ENCODE measurements at regions not wholly inside any gene's neighbourhood (a gene's known extent, or its start where the extent isn't known, plus 50 kb on each side); places are given as distances from the start of the nearest gene placed in this dataset.
"Not testable (repeated sequence)": the region's sequence is repeated elsewhere in the genome, so short reads cannot be mapped to it uniquely, and the experiment has no call there.

DNA sequence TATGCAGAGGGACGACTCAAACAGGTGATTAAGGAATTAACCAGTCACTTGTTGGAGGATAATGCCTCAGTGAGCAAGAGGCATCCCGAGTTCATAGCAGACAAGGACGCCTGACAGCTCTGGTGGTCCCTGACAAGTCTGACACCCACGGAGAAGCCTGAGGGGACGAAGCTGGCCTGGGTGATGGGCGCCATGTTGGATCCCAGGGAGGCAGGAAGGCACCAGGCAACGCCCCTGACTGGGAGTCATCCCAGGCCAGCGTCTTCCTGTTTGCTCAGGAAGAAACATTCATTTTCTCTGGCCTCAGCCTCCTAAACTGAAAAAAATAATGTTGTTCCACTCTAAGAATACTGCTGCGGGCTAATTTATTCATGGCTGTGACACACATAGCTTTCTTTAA is 92.1 kb upstream of the ATP8B1 start:
- ATAC-seq (ENCODE audit: poor library complexity) (no peak), DNase-seq (no peak)
- intact Hi-C loops (cut with DNase I): no loop called here

DNA sequence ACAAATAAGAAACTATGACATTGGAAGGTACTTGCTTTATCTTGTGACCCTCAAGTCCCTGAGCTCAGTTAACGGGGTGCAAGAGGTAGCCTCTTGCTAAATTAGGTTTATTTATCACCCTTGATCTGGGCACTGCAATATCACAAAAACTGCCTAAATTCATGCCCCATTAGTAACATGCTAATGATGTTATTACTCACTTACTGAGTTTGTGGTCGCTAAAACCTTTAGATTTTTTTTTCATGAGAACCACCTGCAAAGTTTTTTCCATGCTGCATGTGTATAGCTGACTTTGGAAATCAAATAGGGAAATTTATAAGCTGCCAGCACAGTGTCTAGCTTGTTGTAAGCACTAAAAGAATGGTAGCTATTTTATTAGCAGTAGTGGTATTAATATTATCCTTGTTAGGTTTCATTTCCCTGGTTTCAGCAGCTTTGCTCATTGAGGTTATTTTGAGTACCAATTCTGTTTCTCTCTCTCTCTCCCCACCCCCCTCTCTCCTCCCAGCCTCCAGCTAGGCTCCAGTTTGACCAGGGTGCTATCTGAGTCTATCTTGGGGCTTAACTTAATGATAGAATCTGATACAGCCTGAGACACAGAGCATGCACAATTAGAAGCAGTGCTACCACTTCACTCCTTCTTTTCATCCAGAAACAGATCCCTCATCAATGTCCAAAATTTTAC is 88.7 kb upstream of the ATP8B1 start:
- no peak for DNase-seq
- no peak for ATAC-seq (ENCODE audit: poor library complexity)
- intact Hi-C loops (cut with DNase I): no loop called here

- ATAC-seq (ENCODE audit: poor library complexity) (no peak), DNase-seq (no peak)
- intact Hi-C loops (cut with DNase I): no loop called here
Observed at GRCh38 chr18:57890266-57890665, 87.2 kb upstream of the ATP8B1 start.

DNA sequence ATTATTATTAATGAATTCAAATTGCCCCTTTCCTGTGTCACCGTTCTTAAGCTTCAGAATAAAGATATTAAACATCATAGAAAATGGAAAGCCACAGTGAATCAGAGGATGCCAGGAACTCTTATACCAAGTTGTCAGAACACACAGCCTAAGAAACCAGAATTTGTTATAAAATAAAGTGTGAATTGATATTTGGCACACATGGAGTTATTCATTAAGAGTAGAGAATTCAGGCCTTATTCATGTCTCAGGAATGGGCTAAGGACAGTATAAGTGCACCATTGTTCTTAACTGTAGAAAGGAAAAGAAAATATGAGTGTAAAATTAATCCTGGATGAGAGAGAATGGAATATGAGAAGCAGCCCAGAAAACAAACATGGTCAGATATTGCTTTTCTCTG is 86.7 kb upstream of the ATP8B1 start:
- ATAC-seq (ENCODE audit: poor library complexity) (no peak), DNase-seq (no peak)
- intact Hi-C loops (cut with DNase I): loop anchor here (10.0 kb wide), 1 partner anchor 245 kb away; no protein-coding TSS in a partner anchor

- ATAC-seq (ENCODE audit: poor library complexity): no peak
- no peak for DNase-seq
- intact Hi-C loops (cut with DNase I): loop anchor here (10.0 kb wide), 1 partner anchor 243 kb away; no protein-coding TSS in a partner anchor
Observed at GRCh38 chr18:57887543-57888383, 84.6 kb upstream of the ATP8B1 start.

DNA sequence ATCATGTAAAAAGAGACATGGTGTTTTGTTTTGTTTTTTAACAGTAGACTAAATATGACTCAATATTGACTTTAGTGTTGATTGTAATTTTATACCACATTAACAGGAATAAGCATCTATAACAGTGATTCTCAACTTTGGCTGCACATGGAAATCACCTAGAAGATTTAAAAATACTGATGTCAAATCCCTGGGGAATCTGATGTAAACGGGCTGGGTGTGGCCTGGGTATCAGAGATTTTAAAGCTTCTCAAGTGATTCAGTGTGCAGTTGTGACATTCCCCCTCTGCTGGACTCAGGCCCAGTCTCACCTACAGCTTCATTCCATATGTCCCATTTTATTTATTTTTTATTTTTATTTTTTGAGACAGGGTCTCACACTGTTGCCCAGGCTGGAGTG is 82.8 kb upstream of the ATP8B1 start:
- intact Hi-C loops (cut with DNase I): loop anchor here (10.0 kb wide), 1 partner anchor 241 kb away; no protein-coding TSS in a partner anchor
- no peak for ATAC-seq (ENCODE audit: poor library complexity)
- DNase-seq: no peak

DNA sequence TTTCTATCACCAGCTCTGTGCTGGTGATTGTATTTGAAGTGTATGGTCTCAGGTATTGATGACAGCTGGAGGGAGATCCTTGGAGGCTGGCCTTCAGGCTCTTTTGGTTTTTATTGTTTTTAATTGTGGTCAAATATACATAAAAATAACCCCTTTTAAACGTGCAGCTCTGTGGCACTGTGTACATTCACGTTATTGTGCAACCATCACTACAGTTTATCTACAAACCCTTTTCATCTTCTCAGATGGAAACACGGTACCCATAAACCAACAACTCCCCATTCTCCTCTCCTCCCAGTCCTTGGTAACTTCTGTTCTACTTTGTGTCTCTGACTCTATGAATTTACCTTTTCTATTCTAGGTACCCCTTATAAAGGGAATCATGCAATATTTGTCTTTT is 79.3 kb upstream of the ATP8B1 start:
- ATAC-seq (ENCODE audit: poor library complexity) (no peak), DNase-seq (no peak)
- intact Hi-C loops (cut with DNase I): loop anchor here (5.0 to 10.0 kb wide), 2 partner anchors 238 to 240 kb away; no protein-coding TSS in a partner anchor

- DNase-seq (peak; percentile 54), ATAC-seq (ENCODE audit: poor library complexity) (peak; percentile 92)
- intact Hi-C loops (cut with DNase I): loop anchor here (5.0 to 10.0 kb wide), 2 partner anchors 237 to 240 kb away; no protein-coding TSS in a partner anchor
Observed at GRCh38 chr18:57881818-57882413, 78.8 kb upstream of the ATP8B1 start.

DNA sequence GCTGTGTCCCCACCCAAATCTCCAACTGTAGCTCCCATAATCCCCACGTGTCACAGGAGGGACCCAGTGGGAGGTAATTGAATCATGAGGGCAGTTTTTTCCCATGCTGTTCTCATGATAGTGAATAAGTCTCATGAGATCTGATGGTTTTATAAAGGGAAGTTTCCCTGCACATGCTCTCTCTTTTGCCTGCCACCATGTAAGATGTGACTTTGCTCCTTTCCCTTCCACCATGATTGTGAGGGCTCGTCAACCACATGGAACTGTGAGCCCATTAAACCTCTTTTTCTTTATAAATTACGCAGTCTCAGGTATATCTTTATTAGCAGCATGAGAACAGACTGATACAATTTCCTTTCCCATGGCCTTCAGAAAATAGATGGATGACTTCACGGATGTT is 76.8 kb upstream of the ATP8B1 start:
- intact Hi-C loops (cut with DNase I): loop anchor here (5.0 to 10.0 kb wide), 2 partner anchors 235 to 242 kb away; no protein-coding TSS in a partner anchor
- DNase-seq; ATAC-seq (ENCODE audit: poor library complexity): not testable (repeated sequence)

DNA sequence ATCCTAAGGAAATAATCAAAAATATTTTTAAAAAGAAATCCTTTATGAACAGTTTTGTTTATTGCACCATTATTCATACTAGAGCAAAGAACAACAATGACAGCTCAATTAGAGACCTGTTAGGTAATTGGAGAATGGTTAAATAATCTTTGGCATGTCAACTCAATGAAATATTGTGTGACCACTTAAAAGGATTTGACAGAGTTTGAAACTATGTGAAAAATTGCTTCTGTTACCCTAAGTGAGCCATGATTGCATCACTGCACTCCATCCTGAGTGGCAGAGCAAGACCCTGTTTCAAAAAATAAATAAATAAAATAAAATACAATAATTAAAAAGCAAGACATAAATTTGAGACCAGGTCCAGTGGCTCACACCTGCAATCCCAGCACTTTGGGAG is 66.1 kb upstream of the ATP8B1 start:
- DNase-seq: no peak
- intact Hi-C loops (cut with DNase I): no loop called here

GRCh38 chr18:57866355-57866754 is 63.2 kb upstream of the ATP8B1 start:
- no peak for DNase-seq
- intact Hi-C loops (cut with DNase I): no loop called here
- ATAC-seq (ENCODE audit: poor library complexity): no peak

More for the DNA sequence above, 66.1 kb upstream of the ATP8B1 start:
- no peak for ATAC-seq (ENCODE audit: poor library complexity)

DNA sequence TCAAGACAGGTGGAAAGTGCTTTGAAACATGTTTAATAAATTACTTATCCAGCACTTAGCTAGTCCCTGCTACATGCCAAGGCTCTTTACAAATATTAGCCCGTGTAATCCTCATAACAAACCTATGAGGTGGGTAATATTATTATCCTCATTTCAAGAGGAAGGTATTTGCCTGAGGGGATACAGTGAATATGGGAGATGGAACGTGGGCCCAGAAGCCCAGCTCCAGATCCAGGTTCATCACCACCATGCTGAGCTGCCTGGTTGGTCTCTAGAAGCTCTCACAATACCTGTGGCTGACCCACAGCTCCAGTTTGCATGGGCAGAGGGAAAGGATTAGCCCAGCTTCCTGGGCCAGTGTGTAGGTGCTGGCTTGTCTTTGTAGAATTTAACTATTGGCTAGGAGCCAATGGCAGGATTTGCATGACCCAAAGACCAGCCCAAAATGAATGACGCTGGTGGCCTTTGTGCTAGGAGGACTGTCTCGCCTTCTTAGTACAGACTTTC is 61.6 kb upstream of the ATP8B1 start:
- no peak for DNase-seq
- no peak for ATAC-seq (ENCODE audit: poor library complexity)
- intact Hi-C loops (cut with DNase I): no loop called here

GRCh38 chr18:57863706-57864105 is 60.6 kb upstream of the ATP8B1 start:
- no peak for ATAC-seq (ENCODE audit: poor library complexity)
- intact Hi-C loops (cut with DNase I): no loop called here
- no peak for DNase-seq

- ATAC-seq (ENCODE audit: poor library complexity) (no peak), DNase-seq (no peak)
- intact Hi-C loops (cut with DNase I): no loop called here
Observed at GRCh38 chr18:57859314-57859713, 56.2 kb upstream of the ATP8B1 start.

- no peak for DNase-seq
- ATAC-seq (ENCODE audit: poor library complexity): no peak
- intact Hi-C loops (cut with DNase I): no loop called here
Observed at GRCh38 chr18:57856557-57857280, 53.6 kb upstream of the ATP8B1 start.

- intact Hi-C loops (cut with DNase I): no loop called here
- no peak for DNase-seq
- ATAC-seq (ENCODE audit: poor library complexity): no peak
Observed at GRCh38 chr18:57856128-57856527, 53.0 kb upstream of the ATP8B1 start.

- ATAC-seq (ENCODE audit: poor library complexity) (no peak), DNase-seq (no peak)
- intact Hi-C loops (cut with DNase I): no loop called here
Observed at GRCh38 chr18:57855551-57855950, 52.4 kb upstream of the ATP8B1 start.

GRCh38 chr18:57854726-57855125 is 51.6 kb upstream of the ATP8B1 start:
- intact Hi-C loops (cut with DNase I): no loop called here
- ATAC-seq (ENCODE audit: poor library complexity) (no peak), DNase-seq (no peak)

DNA sequence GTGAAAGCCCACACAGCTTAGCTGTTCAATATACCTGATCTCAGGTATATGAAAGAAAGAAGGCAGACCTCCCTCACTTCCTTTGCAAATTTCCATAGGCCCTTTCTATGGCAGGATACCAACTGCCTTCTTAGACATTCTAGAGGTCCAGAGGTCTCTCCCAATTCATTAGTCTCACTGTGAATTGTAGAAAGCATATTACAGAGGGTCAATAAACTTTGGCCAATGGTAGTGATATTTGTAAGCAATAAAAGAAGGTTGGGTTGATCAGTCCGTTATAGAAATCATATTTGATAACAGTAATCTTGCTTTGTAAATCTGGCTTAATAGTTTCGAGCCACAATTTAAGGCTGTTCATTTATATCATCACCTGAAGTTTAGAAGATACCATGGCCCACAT is 50.7 kb upstream of the ATP8B1 start:
- ATAC-seq (ENCODE audit: poor library complexity): no peak
- DNase-seq: no peak
- intact Hi-C loops (cut with DNase I): no loop called here

Data from Right ventricle myocardium superior (tissue), 1 donor.